ENCODE measurements at regions not wholly inside any gene's neighbourhood (a gene's known extent, or its start where the extent isn't known, plus 50 kb on each side); places are given as distances from the start of the nearest gene placed in this dataset.

DNA sequence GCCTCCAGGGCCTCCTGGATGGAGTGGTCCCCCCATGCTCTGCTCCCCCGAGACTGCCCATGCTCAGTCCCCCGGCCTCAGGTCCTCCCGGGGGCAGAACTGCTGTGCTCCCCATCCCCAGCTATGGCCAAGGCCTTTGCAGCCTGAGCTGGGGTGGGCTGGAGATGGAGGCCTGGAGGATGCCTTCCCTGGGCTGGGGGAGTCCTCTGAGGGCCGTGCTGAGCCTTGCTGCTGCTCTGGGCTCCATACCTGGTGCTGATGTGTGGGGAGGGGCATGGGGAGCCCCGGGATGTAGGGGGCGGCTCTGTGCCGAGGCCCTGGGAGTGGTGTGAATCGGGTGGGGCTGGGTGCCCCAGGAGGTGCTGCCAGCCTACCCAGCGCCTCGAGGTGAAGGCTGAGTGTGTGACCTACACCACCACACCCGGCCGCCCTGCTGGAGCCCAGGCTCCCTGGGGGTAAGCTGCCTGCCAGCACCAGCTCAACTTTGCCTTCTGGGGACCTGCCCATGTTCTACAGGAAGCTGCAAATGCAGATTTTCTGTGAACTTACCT lies 109.5 kb downstream of the UNCX start:
- ATAC-seq: no peak
- TF ChIP-seq SNAI2 (CRISPR knock-in tag; IDR thresholded peaks at IDR 0.05) (no peak), ARNTL (CRISPR knock-in tag; IDR thresholded peaks at IDR 0.05; ENCODE audit: borderline replicate concordance, low read depth) (no peak), ZFP30 (CRISPR knock-in tag; IDR thresholded peaks at IDR 0.05) (no peak), CSDC2 (CRISPR knock-in tag; IDR thresholded peaks at IDR 0.05) (no peak), OSR1 (CRISPR knock-in tag; IDR thresholded peaks at IDR 0.05) (no peak), ZNF70 (CRISPR knock-in tag; IDR thresholded peaks at IDR 0.05) (no peak), ZFP3 (CRISPR knock-in tag; IDR thresholded peaks at IDR 0.05) (no peak), TCF4 (CRISPR knock-in tag; IDR thresholded peaks at IDR 0.05; ENCODE audit: borderline replicate concordance) (no peak), ESRRG (CRISPR knock-in tag; IDR thresholded peaks at IDR 0.05) (no peak)
- TF ChIP-seq, protein P1, sequence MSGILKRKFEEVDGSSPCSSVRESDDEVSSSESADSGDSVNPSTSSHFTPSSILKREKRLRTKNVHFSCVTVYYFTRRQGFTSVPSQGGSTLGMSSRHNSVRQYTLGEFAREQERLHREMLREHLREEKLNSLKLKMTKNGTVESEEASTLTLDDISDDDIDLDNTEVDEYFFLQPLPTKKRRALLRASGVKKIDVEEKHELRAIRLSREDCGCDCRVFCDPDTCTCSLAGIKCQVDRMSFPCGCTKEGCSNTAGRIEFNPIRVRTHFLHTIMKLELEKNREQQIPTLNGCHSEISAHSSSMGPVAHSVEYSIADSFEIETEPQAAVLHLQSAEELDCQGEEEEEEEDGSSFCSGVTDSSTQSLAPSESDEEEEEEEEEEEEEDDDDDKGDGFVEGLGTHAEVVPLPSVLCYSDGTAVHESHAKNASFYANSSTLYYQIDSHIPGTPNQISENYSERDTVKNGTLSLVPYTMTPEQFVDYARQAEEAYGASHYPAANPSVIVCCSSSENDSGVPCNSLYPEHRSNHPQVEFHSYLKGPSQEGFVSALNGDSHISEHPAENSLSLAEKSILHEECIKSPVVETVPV (CRISPR knock-in tag; IDR thresholded peaks at IDR 0.05): no peak
- TF ChIP-seq, protein P2, sequence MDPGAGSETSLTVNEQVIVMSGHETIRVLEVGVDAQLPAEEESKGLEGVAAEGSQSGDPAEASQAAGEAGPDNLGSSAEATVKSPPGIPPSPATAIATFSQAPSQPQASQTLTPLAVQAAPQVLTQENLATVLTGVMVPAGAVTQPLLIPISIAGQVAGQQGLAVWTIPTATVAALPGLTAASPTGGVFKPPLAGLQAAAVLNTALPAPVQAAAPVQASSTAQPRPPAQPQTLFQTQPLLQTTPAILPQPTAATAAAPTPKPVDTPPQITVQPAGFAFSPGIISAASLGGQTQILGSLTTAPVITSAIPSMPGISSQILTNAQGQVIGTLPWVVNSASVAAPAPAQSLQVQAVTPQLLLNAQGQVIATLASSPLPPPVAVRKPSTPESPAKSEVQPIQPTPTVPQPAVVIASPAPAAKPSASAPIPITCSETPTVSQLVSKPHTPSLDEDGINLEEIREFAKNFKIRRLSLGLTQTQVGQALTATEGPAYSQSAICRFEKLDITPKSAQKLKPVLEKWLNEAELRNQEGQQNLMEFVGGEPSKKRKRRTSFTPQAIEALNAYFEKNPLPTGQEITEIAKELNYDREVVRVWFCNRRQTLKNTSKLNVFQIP (CRISPR knock-in tag; IDR thresholded peaks at IDR 0.05; ENCODE audit: borderline replicate concordance, low read depth): no peak
- TF ChIP-seq, protein P3, sequence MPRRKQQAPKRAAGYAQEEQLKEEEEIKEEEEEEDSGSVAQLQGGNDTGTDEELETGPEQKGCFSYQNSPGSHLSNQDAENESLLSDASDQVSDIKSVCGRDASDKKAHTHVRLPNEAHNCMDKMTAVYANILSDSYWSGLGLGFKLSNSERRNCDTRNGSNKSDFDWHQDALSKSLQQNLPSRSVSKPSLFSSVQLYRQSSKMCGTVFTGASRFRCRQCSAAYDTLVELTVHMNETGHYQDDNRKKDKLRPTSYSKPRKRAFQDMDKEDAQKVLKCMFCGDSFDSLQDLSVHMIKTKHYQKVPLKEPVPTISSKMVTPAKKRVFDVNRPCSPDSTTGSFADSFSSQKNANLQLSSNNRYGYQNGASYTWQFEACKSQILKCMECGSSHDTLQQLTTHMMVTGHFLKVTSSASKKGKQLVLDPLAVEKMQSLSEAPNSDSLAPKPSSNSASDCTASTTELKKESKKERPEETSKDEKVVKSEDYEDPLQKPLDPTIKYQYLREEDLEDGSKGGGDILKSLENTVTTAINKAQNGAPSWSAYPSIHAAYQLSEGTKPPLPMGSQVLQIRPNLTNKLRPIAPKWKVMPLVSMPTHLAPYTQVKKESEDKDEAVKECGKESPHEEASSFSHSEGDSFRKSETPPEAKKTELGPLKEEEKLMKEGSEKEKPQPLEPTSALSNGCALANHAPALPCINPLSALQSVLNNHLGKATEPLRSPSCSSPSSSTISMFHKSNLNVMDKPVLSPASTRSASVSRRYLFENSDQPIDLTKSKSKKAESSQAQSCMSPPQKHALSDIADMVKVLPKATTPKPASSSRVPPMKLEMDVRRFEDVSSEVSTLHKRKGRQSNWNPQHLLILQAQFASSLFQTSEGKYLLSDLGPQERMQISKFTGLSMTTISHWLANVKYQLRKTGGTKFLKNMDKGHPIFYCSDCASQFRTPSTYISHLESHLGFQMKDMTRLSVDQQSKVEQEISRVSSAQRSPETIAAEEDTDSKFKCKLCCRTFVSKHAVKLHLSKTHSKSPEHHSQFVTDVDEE (CRISPR knock-in tag; IDR thresholded peaks at IDR 0.05): no peak

DNA sequence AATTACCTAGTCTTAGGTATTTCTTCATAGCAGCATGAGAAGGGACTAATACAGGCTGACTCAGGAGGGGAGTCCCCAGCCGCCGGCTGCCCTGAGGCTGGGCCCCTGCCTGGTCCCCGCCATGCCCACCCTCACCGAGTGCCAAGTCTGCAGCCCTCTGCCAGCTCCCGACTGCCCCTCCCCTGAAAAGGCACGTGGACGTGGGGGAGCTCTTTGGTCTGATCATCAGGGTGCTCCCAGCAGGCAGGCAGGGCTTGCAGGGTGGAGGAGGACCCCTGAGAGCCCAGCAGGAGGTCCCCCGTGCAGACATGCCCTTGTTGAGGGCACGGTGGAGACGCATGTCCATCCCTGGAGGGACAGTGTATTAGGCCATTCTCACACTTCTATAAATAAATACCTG lies 110.9 kb downstream of the UNCX start:
- ATAC-seq: no peak
- TF ChIP-seq, protein P4, sequence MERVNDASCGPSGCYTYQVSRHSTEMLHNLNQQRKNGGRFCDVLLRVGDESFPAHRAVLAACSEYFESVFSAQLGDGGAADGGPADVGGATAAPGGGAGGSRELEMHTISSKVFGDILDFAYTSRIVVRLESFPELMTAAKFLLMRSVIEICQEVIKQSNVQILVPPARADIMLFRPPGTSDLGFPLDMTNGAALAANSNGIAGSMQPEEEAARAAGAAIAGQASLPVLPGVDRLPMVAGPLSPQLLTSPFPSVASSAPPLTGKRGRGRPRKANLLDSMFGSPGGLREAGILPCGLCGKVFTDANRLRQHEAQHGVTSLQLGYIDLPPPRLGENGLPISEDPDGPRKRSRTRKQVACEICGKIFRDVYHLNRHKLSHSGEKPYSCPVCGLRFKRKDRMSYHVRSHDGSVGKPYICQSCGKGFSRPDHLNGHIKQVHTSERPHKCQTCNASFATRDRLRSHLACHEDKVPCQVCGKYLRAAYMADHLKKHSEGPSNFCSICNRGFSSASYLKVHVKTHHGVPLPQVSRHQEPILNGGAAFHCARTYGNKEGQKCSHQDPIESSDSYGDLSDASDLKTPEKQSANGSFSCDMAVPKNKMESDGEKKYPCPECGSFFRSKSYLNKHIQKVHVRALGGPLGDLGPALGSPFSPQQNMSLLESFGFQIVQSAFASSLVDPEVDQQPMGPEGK (CRISPR knock-in tag; IDR thresholded peaks at IDR 0.05; ENCODE audit: borderline replicate concordance): no peak
- no peak for TF ChIP-seq RARB (CRISPR knock-in tag; IDR thresholded peaks at IDR 0.05)
- TF ChIP-seq ZFP30 (CRISPR knock-in tag; IDR thresholded peaks at IDR 0.05): no peak

DNA sequence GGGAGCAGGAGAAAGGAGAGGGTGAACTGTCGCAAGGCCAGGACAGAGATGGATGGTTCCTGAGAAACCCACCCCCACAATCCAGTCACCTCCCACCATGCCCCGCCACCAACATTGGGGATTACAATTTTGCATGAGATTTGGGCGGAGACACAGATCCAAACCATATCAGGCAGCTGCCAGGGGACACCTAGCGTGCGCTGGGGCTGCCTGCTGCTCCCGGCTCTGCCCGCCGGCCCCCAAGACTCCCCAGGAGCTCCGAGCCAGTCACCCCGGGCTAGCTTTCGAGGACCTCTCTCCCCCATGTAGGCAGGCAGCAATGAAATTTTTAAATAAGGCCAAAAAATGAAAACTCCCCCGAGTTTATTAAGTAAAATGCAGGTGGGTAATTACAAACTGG lies 111.7 kb downstream of the UNCX start:
- no peak for ATAC-seq
- TF ChIP-seq ZFP3 (CRISPR knock-in tag; IDR thresholded peaks at IDR 0.05) (no peak), SNAI2 (CRISPR knock-in tag; IDR thresholded peaks at IDR 0.05) (no peak), GLIS3 (CRISPR knock-in tag; IDR thresholded peaks at IDR 0.05) (no peak), ZFP30 (CRISPR knock-in tag; IDR thresholded peaks at IDR 0.05) (no peak), ISL1 (CRISPR knock-in tag; IDR thresholded peaks at IDR 0.05) (no peak), ZNF70 (CRISPR knock-in tag; IDR thresholded peaks at IDR 0.05) (no peak)
- TF ChIP-seq, protein P3 (CRISPR knock-in tag; IDR thresholded peaks at IDR 0.05): no peak
- TF ChIP-seq, protein P2 (CRISPR knock-in tag; IDR thresholded peaks at IDR 0.05; ENCODE audit: borderline replicate concordance, low read depth): no peak
- TF ChIP-seq, protein P4 (CRISPR knock-in tag; IDR thresholded peaks at IDR 0.05; ENCODE audit: borderline replicate concordance): no peak

All from SK-N-SH treated with all-trans-retinoic acid at 6 μM for 48 hours (cell line).